ENCODE measurements at regions not wholly inside any gene's neighbourhood (a gene's known extent, or its start where the extent isn't known, plus 50 kb on each side); places are given as distances from the start of the nearest gene placed in this dataset.

DNA sequence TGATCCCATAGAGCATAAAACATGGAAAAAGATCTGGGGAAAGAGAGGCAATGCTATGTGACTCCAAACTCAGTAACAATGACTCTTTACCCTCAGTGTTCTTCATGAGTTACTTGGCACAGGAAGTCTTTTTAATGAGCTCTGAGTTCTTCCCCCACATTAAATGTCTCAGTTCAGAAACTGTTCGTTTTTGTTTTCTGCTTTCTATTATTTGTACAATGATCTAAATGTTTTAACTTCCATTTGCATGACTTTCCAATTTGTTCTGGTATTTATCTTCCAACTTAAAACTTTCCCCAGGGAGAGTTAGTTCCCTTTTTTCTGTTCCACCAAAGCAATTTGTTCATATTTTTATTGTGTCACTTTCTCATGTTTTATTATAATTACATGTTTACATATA lies 177.0 kb upstream of the ZBTB20 start:
- DNase-seq (ENCODE audit: low spot score), result no peak
- no peaks in the 10 kb centered on the region for H3K9me3 Mint-ChIP-seq (ENCODE audit: low read depth)
- no peaks in the 10 kb centered on the region for H3K36me3 Mint-ChIP-seq (ENCODE audit: low read depth)
- H3K4me1 Mint-ChIP-seq (ENCODE audit: low read depth), result peaks cover 3% of the 10 kb centered on the region
- TF ChIP-seq, protein P1, sequence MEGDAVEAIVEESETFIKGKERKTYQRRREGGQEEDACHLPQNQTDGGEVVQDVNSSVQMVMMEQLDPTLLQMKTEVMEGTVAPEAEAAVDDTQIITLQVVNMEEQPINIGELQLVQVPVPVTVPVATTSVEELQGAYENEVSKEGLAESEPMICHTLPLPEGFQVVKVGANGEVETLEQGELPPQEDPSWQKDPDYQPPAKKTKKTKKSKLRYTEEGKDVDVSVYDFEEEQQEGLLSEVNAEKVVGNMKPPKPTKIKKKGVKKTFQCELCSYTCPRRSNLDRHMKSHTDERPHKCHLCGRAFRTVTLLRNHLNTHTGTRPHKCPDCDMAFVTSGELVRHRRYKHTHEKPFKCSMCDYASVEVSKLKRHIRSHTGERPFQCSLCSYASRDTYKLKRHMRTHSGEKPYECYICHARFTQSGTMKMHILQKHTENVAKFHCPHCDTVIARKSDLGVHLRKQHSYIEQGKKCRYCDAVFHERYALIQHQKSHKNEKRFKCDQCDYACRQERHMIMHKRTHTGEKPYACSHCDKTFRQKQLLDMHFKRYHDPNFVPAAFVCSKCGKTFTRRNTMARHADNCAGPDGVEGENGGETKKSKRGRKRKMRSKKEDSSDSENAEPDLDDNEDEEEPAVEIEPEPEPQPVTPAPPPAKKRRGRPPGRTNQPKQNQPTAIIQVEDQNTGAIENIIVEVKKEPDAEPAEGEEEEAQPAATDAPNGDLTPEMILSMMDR (IDR thresholded peaks at IDR 0.05), result no peak
- H3K27ac Mint-ChIP-seq (ENCODE audit: unreplicated experiment), result no peak overlapping the region
- no peak overlapping the region for H3K4me3 Mint-ChIP-seq (ENCODE audit: unreplicated experiment)
- H3K27me3 Mint-ChIP-seq (ENCODE audit: low read depth), result no peaks in the 10 kb centered on the region

DNA sequence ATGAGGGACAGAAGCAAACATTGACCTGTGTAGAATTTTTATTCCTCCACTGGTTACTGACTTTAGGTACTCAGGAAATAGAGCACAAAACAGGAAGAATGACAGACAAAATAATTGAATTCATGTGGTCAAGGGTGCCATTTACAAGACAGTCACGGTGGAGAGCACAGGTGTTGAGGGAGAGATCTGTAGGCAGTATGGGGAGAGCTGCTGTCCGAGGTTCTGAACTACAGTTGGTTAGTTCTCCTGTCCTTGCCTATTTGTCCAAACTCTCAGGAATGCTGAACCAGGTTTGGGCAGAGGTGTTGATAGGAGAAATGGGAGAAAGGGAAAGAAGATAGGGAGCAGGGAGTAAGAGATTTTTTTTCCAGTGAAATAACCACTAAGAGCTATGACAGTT lies 178.5 kb upstream of the ZBTB20 start:
- TF ChIP-seq, protein P1 (IDR thresholded peaks at IDR 0.05), result no peak

DNA sequence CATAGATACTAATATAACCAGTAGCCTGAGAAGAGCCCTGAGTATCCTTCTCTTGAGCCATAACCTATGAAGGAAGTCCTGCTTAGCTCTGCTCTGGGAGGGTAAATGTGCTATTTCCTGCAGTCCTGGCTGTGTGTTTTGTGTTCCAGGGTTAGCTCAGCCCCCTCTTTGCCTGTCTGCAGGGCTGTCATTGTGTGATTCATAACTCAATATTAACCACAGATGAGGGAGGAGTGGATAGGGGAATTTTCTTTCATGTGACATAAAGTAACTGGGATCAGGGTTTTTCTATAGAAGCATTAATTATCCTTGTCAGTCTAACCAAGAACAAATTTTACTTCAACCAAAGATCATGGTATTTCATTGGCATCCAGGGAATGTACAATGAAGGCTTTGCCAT lies 183.3 kb upstream of the ZBTB20 start:
- Mint-ChIP-seq H3K27ac (ENCODE audit: unreplicated experiment) (peak overlapping the region; percentile 52), H3K9me3 (ENCODE audit: low read depth) (no peaks in the 10 kb centered on the region), H3K27me3 (ENCODE audit: low read depth) (no peaks in the 10 kb centered on the region), H3K4me3 (ENCODE audit: unreplicated experiment) (no peak overlapping the region), H3K4me1 (ENCODE audit: low read depth) (peaks cover 16% of the 10 kb centered on the region), H3K36me3 (ENCODE audit: low read depth) (no peaks in the 10 kb centered on the region)
- TF ChIP-seq, protein P1 (IDR thresholded peaks at IDR 0.05), result no peak
- DNase-seq (ENCODE audit: low spot score), result no peak

More for the DNA sequence above, 178.5 kb upstream of the ZBTB20 start:
- no peaks in the 10 kb centered on the region for H3K27me3 Mint-ChIP-seq (ENCODE audit: low read depth)
- H3K9me3 Mint-ChIP-seq (ENCODE audit: low read depth), result no peaks in the 10 kb centered on the region
- no peak for DNase-seq (ENCODE audit: low spot score)
- no peaks in the 10 kb centered on the region for H3K36me3 Mint-ChIP-seq (ENCODE audit: low read depth)
- peaks cover 11% of the 10 kb centered on the region for H3K4me1 Mint-ChIP-seq (ENCODE audit: low read depth)
- H3K4me3 Mint-ChIP-seq (ENCODE audit: unreplicated experiment), result no peak overlapping the region
- no peak overlapping the region for H3K27ac Mint-ChIP-seq (ENCODE audit: unreplicated experiment)

DNA sequence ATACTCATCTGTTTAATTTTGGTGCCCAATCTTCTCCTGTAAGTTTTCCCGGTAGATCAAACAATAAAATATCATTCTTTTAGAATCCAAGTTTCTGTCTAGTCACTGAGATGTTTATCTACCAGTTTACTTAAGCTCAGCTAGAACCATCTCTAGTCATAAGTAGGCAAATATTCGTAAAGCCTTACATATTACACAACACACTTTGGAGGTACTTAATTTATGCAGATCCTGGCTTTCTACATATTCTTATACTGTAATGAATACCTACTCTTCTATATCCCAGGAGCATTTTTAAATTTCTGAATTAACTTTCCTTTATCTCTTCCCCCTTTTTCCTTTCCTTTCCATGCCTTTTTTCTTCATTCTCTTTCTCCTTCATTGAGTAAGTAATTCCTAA lies 185.9 kb upstream of the ZBTB20 start:
- Mint-ChIP-seq H3K4me3 (ENCODE audit: unreplicated experiment) (no peak overlapping the region), H3K9me3 (ENCODE audit: low read depth) (no peaks in the 10 kb centered on the region), H3K4me1 (ENCODE audit: low read depth) (peaks cover 16% of the 10 kb centered on the region), H3K27me3 (ENCODE audit: low read depth) (no peaks in the 10 kb centered on the region), H3K36me3 (ENCODE audit: low read depth) (no peaks in the 10 kb centered on the region), H3K27ac (ENCODE audit: unreplicated experiment) (no peak overlapping the region)
- TF ChIP-seq, protein P1 (IDR thresholded peaks at IDR 0.05), result no peak
- no peak for DNase-seq (ENCODE audit: low spot score)

DNA sequence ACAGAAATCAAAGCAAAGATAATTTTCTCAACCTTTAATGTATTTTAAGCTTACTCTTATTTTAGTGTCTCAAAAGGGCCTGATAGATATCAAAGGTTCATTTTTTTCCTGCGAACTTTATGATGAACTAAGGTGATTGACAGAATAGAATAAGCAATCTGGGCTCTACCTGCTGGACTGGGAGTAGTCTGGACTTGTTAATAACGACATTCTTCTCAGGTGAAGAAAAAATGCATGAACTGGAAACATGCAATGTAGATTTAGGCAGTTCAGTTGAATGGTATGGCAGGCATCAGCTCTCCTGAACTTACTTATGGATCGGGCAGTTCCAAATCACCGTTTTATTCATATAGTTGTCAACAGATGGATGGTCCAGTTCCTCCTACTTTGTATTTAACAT lies 189.7 kb upstream of the ZBTB20 start:
- DNase-seq (ENCODE audit: low spot score), result no peak
- H3K4me1 Mint-ChIP-seq (ENCODE audit: low read depth), result peaks cover 5% of the 10 kb centered on the region
- no peaks in the 10 kb centered on the region for H3K36me3 Mint-ChIP-seq (ENCODE audit: low read depth)
- H3K4me3 Mint-ChIP-seq (ENCODE audit: unreplicated experiment), result no peak overlapping the region
- no peaks in the 10 kb centered on the region for H3K27me3 Mint-ChIP-seq (ENCODE audit: low read depth)
- TF ChIP-seq, protein P1 (IDR thresholded peaks at IDR 0.05), result no peak
- H3K27ac Mint-ChIP-seq (ENCODE audit: unreplicated experiment), result no peak overlapping the region
- H3K9me3 Mint-ChIP-seq (ENCODE audit: low read depth), result peaks cover 5% of the 10 kb centered on the region
